DOHH2 (cell line): ENCODE measurements at regions not wholly inside any gene's neighbourhood (a gene's known extent, or its start where the extent isn't known, plus 50 kb on each side); places are given as distances from the start of the nearest gene placed in this dataset.

ENCODE experiments used
- CTCF ChIP-seq: fragments of 200-600 bp; sonication (generic); IDR thresholded peaks from one replicate; pipeline ENCODE4 v1.5.1; 2014; ENCODE audit warnings: antibody characterized with exemption, mild to moderate bottlenecking, low read depth, low read length; ENCODE audit not compliant: poor library complexity, severe bottlenecking
- EZH2phosphoT487 ChIP-seq: fragments of 200-600 bp; sonication (generic); IDR thresholded peaks from 2 replicates; pipeline ENCODE4 v1.6.1; 2017; ENCODE audit warnings: borderline replicate concordance, mild to moderate bottlenecking, antibody characterized with exemption, low read length, moderate library complexity, mixed read lengths

GRCh38 chr1:104761961-104762570 is 1012.4 kb downstream of the AMY1C start:
- no peak for TF ChIP-seq EZH2phosphoT487
- TF ChIP-seq CTCF = no peak
